Prostate gland (tissue), 2 donors: ENCODE measurements at regions not wholly inside any gene's neighbourhood (a gene's known extent, or its start where the extent isn't known, plus 50 kb on each side); places are given as distances from the start of the nearest gene placed in this dataset.

Experiments
- POLR2A ChIP-seq: fragments of 450-650 bp; IDR thresholded peaks from one replicate; pipeline ENCODE4 v1.6.1; 2016; ENCODE audit warnings: antibody characterized with exemption, mild to moderate bottlenecking
- TF ChIP-seq, protein P1 (sequence below), 4 experiments: fragments of 200-600 bp in 2 of 4; fragments of 450-650 bp in 2 of 4; sonication (generic) in 2 of 4; IDR thresholded peaks; 1 replicate in 3 of 4; 2 replicates in 1 of 4; pipeline ENCODE4 v1.5.1; 2016 to 2019; ENCODE audit warnings: antibody characterized with exemption in 4 of 4, mild to moderate bottlenecking in 2 of 4, moderate library complexity in 2 of 4

DNA sequence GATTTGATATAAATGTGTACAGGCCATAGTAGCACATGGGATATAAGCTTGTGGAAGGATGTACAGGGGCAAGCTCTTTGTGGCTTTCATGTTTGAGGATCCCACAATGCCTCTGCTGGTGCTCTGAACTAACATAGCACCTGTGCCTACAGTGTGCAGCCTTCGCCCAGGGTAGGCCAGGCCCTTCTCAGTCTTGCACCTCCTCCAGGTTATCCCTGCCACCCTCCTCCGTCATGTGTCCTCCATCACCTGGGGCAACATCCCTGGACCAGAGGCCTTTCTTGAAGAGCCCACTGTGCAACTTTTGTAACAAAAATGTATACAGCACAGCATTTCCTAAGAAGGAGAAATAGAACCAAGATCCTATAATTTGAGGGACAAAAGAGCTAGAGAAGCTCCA lies 306.8 kb downstream of the IRS2 start:
- no peak for TF ChIP-seq POLR2A
- TF ChIP-seq, protein P1, sequence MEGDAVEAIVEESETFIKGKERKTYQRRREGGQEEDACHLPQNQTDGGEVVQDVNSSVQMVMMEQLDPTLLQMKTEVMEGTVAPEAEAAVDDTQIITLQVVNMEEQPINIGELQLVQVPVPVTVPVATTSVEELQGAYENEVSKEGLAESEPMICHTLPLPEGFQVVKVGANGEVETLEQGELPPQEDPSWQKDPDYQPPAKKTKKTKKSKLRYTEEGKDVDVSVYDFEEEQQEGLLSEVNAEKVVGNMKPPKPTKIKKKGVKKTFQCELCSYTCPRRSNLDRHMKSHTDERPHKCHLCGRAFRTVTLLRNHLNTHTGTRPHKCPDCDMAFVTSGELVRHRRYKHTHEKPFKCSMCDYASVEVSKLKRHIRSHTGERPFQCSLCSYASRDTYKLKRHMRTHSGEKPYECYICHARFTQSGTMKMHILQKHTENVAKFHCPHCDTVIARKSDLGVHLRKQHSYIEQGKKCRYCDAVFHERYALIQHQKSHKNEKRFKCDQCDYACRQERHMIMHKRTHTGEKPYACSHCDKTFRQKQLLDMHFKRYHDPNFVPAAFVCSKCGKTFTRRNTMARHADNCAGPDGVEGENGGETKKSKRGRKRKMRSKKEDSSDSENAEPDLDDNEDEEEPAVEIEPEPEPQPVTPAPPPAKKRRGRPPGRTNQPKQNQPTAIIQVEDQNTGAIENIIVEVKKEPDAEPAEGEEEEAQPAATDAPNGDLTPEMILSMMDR (IDR thresholded peaks at IDR 0.05) = no peak
